Lung (tissue), 11 donors: ENCODE measurements at regions not wholly inside any gene's neighbourhood (a gene's known extent, or its start where the extent isn't known, plus 50 kb on each side); places are given as distances from the start of the nearest gene placed in this dataset.

Experiments
- ATAC-seq: fragments of 200-7000 bp; cut with Tn5 transposase; one replicate; pipeline ENCODE4 v1.9.1; 2020; ENCODE audit warnings: moderate number of reproducible peaks; ENCODE audit not compliant: insufficient read depth, low FRiP score
- DNase-seq, 3 donors: peaks; one replicate each; pipeline ENCODE4 v3.0.0-alpha.2; 2013 to 2017
- H3K27ac ChIP-seq, 2 donors: one replicate each; pipeline ENCODE4 v1.5.1; 2013; ENCODE audit warnings: mild to moderate bottlenecking in 2 of 2, moderate library complexity in 2 of 2, control low read depth in 1 of 2, inconsistent platforms in 1 of 2, low read depth in 1 of 2, low read length in 1 of 2
- H3K27me3 ChIP-seq, 3 donors: one replicate each; pipeline ENCODE4 v1.5.1; 2013; ENCODE audit warnings: low read length in 2 of 3; ENCODE audit not compliant: control insufficient read depth in 3 of 3, insufficient read depth in 3 of 3
- H3K36me3 ChIP-seq, 4 donors: one replicate each; pipeline ENCODE4 v1.5.1; 2013; ENCODE audit warnings: low read length in 4 of 4, mild to moderate bottlenecking in 1 of 4, moderate library complexity in 1 of 4; ENCODE audit not compliant: control insufficient read depth in 4 of 4, insufficient read depth in 4 of 4
- H3K4me1 ChIP-seq, 5 donors: one replicate each; pipeline ENCODE4 v1.5.1; 2013; ENCODE audit warnings: low read length in 5 of 5, mild to moderate bottlenecking in 2 of 5, moderate library complexity in 1 of 5; ENCODE audit not compliant: control insufficient read depth in 5 of 5, insufficient read depth in 5 of 5
- H3K4me3 ChIP-seq: one replicate; pipeline ENCODE4 v1.5.1; 2013; ENCODE audit warnings: mild to moderate bottlenecking, control low read depth, moderate library complexity
- H3K9ac ChIP-seq, 2 donors: one replicate each; pipeline ENCODE4 v1.5.1; 2013; ENCODE audit warnings: low read length in 2 of 2, control low read depth in 1 of 2; ENCODE audit not compliant: insufficient read depth in 1 of 2
- H3K9me3 ChIP-seq, 4 donors: one replicate each; pipeline ENCODE4 v1.5.1; 2013; ENCODE audit warnings: low read length in 3 of 4, mild to moderate bottlenecking in 1 of 4, moderate library complexity in 1 of 4; ENCODE audit not compliant: control insufficient read depth in 4 of 4, insufficient read depth in 3 of 4
- CTCF ChIP-seq: IDR thresholded peaks from 2 replicates; pipeline ENCODE4 v1.5.1; 2012; ENCODE audit warnings: mild to moderate bottlenecking; ENCODE audit errors: control extremely low read depth, extremely low read depth
- WGBS, 2 donors: extraction: QIAGEN DNeasy Blood & Tissue Kit; methylation state at CpG; one replicate each; pipeline ENCODE4 v1.1.7; 2013; 5-methylcytosine and 5-hydroxymethylcytosine counted together
- donor health status: control.
- donor health status: control.
- donor health status: Bipolar disorder and iron deficiency.
- donor health status: healthy.
- donor health status: DM: yes; HTN: yes; CAD: no.

- ATAC-seq = no peak
- no peak overlapping the region for H3K4me3 ChIP-seq
- H3K36me3 ChIP-seq = no peaks in the 10 kb centered on the region
- no peak overlapping the region for H3K27ac ChIP-seq
- TF ChIP-seq CTCF = no peak
- WGBS, 2 donors = 95 to 98% methylated on average over 6 of the region's 6 CpGs
- H3K9me3 ChIP-seq = peaks cover 0 to 3% (median under 1%) of the 10 kb centered on the region in 4 donors
- DNase-seq = no peak
- no peaks in the 10 kb centered on the region for H3K27me3 ChIP-seq
- peaks cover 5 to 42% (median 13%) of the 10 kb centered on the region in 5 donors for H3K4me1 ChIP-seq
- no peak overlapping the region for H3K9ac ChIP-seq
Measured at GRCh38 chr15:67920524-67921240, 80.8 kb upstream of the RNU6-1 start.

- no peak overlapping the region for H3K9ac ChIP-seq
- peaks cover 0 to 3% (median under 1%) of the 10 kb centered on the region in 4 donors for H3K9me3 ChIP-seq
- 95 to 97% methylated on average over 7 of the region's 7 CpGs for WGBS, 2 donors
- peaks cover 3 to 37% (median 13%) of the 10 kb centered on the region in 5 donors for H3K4me1 ChIP-seq
- H3K36me3 ChIP-seq = no peaks in the 10 kb centered on the region
- DNase-seq (no peak), ATAC-seq (no peak)
- no peaks in the 10 kb centered on the region for H3K27me3 ChIP-seq
- H3K27ac ChIP-seq = no peak overlapping the region
- no peak overlapping the region for H3K4me3 ChIP-seq
- no peak for TF ChIP-seq CTCF
Measured at GRCh38 chr15:67922106-67922675, 82.3 kb upstream of the RNU6-1 start.

- Histone ChIP-seq H3K9ac (no peak overlapping the region), H3K27ac (peak overlapping the region in 1 of 2 donors; percentile 41), H3K4me1 (peaks cover 2 to 36% (median 19%) of the 10 kb centered on the region in 5 donors), H3K36me3 (no peaks in the 10 kb centered on the region), H3K9me3 (peaks cover 0 to 3% (median under 1%) of the 10 kb centered on the region in 4 donors), H3K4me3 (no peak overlapping the region), H3K27me3 (no peaks in the 10 kb centered on the region)
- ATAC-seq (no peak), DNase-seq (peak in 2 of 3 donors; percentile 56 to 66)
- no peak for TF ChIP-seq CTCF
- WGBS, 2 donors = 69 to 87% methylated on average over 10 of the region's 10 CpGs
Measured at GRCh38 chr15:67922971-67923945, 83.4 kb upstream of the RNU6-1 start.
